T-helper 2 cell treated with Interferon-gamma antibody and Interleukin-4, amounts not matched to agents 100 ng/mL and 5 ng/mL, for 36 hours (primary cell): ENCODE measurements at regions not wholly inside any gene's neighbourhood (a gene's known extent, or its start where the extent isn't known, plus 50 kb on each side); places are given as distances from the start of the nearest gene placed in this dataset.
"Not testable (repeated sequence)": the region's sequence is repeated elsewhere in the genome, so short reads cannot be mapped to it uniquely, and the experiment has no call there.

Source experiments
- intact Hi-C: fragments of 100-400 bp; cut with micrococcal nuclease; formaldehyde crosslinking; loops from one replicate; pipeline ENCODE4 v1.15.1; 2023

DNA sequence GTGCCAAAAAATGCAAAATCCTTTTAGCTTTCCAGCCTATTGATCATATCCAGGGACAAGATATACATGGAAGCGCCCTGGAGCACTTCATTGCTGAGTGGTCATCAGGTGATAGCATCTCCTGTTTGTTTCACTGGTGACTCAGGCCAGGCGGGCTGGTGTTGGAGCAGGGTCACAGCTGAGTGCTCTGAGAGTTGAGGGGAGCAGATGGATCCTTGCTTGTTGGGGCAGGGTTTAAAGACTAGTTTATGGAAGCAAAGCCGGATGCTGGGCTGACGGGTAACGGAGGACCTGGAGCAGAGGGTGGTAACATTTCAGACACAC, 405.0 kb upstream of the TPM1 start:
- intact Hi-C loops: no loop called here

DNA sequence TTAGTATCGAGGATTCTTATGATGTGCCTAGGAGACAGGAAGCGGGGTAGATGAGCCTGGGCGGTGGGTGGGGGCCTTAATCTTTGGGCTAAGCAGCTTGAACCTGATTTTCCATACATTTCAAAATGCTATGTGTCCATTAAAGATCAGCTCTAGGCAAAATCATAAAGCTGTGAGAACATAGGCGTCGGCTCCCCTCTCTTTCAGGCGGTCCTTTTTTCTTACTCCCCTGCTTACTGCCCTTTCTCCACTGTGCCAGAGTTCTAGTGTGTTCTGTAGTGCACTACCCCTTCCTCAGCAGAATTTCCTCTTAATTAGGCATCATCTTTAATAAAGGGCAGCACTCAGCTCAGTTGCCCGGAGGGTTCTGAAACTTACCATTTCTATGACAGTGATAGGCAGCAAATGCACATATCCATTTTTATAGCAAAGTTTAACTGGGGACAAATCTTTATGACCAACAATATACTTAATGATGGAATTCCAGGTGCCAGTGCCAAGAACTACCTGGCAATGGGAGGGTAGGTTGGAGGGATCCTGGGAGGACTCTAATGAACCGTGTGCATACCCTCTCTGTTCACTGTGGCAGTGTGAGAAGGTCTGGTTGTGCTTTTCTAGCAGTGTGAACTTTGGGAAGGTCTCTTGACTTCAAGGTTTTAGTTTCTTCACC, 404.5 kb upstream of the TPM1 start:
- intact Hi-C loops: no loop called here

DNA sequence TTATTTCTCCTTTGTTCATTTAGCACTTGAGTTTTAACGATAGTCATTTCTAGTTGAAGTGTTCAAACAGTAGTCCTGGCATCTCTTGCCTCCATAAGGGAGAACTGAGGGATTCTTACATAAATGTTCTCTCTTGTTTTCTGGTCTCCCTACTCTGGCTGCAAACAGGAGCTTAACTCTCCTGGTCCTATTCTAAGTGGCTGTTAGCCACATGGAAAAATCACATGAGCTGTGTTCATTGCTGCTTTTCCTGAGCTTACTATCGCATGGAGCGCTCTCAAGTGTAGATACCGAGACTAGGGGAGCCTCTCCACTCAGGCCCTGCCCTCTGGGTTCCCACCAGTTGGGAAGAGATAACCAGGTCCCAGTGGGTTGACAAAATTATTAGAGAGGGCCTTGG, 403.1 kb upstream of the TPM1 start:
- intact Hi-C loops: no loop called here

DNA sequence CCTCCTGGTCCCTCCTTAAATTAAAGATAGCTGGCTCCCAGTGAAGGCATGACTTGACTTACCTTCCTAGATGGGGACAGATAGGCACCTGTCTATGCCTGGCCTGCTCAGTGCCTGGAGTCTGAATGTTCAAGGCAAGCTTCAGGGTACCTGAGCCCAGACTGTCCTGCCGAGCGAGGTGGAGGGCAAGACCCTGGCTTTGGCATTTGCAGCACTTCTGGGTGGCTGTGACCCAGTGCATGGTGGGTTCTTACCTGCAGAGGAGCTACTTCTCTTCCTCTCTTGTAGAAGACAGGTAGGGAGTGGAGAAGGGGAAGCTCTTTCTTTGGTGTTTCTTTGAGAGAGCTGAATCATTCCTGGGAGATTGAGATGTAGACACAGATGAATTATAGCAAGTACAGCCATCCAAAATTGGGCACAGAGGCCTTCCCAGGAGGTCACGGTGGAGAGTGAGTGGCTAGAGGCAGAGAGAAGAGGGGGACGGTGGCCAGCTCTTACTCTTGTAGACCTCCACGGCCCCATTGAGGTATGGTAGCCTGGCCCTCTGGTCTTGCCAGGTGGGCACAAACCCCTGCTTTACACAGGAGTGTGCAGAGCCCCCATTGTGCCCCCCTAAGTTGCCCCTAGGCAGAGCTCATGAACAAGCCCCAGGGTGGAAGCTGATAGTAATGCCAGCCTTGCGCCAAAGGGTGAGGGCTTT, 402.5 kb upstream of the TPM1 start:
- intact Hi-C loops: no loop called here

DNA sequence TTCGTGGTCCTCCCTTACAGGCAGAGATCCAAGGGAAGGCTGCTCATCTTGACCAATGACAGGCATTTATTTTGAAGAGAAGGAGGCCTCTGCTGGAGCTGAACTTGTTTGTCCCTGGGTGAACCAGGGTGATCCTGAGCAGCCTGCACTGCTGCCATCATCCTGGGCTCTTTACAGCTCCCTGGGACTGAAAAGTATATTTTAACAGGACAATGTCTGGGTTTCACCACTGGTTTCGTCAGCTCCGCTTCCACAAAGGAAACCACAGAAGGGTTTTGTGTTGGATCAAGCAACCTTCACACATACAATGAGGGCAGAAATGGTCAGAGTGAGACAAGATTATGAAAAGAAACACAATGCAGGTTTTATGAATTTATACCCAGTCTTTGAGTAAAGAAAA, 400.7 kb upstream of the TPM1 start:
- intact Hi-C loops: no loop called here

DNA sequence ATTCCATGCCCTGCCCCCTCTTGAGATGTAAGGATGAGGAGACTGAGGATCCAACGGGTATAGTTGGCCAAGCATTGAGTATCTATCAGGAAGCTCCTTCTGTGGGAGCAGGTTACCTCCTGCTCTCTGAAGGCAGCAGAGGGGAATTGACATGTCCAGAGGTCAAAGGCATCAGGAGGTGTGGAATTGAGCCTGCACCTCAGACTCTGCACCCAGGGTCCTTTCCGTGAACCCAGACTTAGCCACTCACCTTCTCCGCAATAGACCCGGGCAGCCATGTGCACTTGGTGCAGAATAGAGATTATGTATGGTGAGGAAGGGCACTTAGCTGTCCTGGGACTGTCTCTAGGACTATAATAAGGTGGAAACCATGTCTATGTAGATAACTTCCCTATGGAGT, 399.0 kb upstream of the TPM1 start:
- intact Hi-C loops: no loop called here

DNA sequence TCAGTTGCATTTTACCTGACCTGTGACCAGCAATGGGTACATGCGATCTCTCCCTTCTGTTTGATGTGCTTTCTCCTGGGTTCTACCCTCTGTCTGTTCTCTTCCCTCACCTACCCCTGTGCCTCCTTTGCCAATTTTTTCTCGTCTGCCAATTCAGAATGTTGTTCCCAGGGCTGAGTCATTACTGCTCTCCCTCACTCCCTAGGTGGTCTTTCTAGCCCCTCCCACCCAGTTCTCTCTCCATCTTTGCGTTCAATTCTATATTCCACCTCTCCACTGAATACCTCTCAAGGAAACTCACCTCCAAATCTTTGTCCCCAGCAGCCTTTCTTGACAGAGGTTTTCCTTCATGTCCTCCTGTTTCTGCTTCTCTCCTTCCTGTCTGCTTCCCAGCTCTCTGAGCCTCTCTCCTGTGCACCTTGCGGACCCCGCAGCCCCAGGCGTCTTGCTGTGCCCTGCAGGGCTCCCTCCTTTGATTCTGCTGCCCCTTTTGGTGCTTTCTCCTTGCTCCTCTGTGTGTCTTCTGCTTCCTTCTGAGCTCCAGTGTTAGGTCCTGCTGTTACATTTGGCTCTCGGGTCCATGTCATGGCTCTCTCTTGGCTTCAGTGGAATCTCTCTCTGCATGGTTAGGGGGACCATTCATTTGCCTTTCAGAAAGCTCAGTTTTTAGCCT, 398.2 kb upstream of the TPM1 start:
- intact Hi-C loops: no loop called here

DNA sequence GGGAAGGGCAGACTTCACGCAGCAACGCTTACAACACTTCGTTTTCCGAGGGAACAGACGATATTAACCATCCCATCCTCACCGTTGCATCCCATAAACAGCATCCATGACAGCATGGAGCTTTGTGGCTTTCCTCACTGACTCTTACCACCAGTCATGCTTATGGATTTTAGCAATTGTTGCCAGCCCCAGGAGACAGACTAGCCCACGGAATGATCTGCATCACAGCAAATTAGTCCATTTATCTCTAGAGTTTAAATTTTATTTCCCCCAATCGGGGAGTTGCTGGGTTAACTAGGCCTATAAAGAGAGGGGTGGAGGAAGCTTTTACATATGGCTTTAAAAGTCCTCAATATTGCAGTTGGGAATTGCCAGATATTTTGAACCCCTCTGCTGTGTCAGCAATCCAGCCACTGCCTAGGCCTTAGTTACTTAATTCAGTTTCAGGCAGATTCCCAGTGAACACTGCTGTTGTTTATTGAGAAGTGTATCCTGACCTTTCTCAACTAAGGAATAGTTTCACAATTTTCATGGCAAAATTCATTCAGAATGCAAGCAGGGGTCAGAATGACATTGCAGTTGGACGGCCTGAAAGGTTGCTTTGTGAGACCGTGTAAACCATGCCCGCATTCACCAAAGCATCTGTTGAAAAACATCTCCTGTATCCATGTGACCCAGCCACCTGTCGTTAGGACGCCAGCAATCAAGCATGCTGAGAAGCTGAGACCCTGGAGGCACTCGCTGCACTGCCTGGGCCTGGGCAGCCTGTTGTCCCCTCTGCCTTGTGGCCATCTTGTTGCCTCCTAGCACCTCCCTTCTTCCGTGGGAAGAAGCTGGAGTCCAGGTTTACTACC, 397.4 kb upstream of the TPM1 start:
- intact Hi-C loops: no loop called here

DNA sequence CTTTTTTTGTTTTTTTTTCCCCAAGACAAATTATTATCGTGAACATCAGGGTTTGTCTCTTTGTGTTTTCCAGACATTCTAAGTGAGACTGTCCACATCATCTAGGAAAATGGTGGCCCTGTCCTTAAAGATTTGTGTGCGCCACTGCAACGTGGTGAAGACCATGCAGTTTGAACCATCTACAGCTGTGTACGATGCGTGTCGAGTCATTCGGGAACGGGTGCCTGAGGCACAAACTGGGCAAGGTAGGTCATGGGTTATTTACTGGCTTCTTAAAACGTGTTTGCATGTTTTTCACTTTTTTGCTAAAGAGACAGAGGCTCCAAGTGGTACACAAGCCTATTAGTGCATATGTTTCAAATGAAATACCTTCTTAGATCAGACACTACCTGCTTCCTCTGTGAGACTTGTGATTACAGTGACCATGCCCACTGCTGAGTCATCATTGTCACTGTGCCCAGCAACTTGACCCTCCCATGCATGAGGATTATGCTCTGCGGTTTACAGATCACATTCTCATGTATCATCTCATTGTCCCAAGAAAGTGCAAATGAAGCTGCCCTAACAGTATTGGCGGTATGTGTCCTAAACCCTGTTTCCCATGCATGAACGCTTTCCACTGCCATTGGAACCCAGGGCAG, 395.2 kb upstream of the TPM1 start:
- intact Hi-C loops: no loop called here

DNA sequence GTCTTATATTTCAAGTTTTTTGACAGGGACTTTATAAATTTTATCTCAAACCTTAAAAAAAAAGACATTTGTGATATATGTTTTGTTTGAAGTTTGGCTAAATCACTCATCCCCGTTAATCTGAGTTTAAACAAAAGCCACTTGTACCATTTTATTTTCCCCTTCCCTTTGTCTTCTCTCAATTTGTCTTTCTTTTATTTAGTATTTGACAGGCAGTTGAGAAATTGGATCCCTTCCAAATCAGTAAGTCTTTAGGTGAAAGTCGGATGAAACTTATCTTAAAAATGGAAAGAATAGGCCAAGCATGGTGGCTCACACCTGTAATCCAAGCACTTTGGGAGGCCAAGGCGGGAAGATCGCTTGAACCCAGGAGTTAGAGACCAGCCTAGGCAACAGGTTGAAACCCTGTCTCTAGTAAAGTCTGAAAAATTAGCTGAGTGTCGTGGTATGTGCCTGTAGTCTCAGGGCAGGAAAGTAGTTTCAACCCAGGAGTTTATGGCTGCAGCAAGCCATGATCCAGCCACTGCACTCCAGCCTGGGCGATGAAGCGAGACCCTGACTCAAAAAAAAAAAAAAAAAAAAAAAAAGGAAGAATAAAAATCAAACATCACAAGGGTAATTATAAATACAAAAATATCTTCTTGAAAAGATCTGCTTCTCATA, 394.6 kb upstream of the TPM1 start:
- intact Hi-C loops: no loop called here

DNA sequence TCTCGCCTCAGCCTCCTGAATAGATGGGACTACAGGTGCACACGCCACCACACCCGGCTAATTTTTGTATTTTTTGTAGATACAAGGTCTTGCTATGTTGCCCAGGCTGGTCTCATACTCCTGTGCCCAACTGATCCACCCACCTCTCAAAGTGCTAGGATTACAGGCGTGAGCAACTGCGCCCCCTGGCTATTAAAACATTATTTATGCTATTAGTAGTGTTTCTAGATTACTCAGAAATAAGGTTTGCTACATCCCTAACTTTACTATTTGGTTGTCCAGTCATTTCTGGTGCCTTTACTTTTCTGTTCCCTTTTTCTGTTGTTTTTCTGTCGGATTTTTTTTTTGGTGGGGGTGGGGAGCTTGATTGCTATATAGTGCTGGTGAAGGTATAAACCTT, 393.6 kb upstream of the TPM1 start:
- intact Hi-C loops: no loop called here

DNA sequence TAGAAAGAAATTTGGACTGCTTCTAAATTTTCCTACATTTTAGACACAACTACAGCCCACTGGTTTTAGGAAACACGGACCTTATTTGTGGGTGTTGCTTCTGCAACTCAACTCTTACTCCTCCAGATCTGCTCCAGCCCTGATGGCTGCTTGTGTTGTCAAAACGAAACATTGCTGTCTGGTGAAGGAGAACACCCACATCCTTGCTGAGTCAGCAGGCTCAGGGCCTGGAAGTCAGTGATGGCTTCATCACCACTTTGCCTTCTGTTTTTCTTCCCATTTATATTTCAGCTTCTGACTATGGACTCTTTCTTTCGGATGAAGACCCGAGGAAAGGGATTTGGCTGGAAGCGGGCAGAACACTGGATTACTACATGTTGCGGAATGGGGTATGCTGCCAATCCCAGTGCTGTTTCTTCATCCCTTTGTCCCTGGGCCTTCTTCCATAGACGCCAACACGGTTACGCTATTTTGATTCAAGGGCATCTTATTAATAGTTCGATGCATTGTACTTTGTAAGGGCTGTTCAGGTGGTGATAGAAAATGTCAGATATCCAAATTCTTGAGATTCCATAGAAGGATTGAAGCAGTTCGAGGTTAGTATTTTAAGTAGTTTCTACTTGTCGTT, 392.6 kb upstream of the TPM1 start:
- intact Hi-C loops: no loop called here

DNA sequence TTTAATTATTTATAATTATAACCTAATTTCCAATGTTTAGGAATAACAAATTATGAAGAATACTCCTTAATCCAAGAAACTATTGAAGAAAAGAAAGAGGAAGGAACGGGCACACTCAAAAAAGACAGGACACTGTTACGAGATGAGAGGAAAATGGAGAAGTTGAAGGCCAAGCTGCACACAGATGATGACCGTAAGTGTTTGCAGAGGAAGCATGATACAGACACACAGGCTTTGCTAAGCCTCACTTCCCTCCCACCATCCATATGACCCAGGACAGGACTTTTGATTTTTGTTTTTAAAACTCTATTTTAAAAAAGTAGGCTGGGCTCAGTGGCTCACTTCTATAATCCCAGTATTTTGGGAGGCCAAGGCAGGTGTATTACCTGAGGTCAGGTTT, 389.4 kb upstream of the TPM1 start:
- intact Hi-C loops: no loop called here

DNA sequence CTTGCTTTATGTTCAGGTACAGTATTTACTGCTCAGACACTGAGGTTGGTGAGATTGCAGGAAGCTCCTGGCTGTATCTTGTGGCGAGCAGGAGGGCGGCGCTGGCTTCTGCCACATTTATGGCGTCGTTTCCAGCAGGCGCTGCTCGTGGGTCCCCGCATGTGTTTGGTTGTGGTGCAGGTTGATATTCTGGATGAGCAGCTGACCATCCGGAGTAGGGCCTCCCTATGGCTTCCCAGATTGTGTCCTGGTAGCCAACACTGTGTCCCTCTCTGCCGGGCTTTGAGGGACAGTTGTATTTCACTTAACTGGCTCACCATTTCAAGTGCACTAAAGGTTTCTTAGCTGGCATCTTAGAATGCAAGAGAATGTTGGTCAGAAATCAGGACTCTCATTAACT, 386.5 kb upstream of the TPM1 start:
- intact Hi-C loops: no loop called here

DNA sequence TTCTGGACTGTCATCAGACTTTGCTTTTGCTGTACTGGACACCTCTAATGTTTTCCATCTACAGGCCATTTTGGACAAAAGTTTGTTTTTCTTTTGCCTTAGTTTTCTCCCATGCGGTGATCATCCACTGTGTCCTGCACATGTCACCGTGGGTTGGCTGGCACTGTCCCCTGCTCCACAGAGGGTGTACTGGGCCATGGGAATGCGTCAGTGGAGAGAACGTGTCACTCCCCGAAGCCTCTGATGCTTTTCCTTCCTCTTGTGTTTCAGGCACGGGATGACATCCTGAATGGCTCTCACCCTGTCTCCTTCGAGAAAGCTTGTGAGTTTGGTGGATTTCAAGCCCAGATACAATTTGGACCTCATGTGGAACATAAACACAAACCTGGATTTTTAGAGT, 385.0 kb upstream of the TPM1 start:
- intact Hi-C loops: not testable (repeated sequence)

DNA sequence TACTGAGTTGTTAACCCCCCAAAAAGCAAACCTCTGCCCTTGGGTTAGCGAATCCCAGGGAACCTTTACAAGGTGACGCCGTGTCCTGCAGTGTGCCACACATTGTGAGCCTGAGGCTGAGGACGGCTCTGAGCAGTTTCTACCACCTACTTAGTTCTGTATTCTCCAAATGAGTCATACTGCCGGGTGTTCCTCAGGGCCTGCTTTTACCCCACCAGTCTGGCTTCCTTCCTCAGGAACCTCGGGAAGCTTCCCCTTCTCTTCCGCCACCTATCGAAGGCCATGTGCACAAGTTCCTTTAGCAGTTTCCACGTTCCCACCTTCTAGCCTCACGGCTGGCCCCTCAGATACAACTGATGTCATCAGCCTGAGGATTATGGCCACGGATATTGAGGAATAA, 384.0 kb upstream of the TPM1 start:
- intact Hi-C loops: no loop called here

DNA sequence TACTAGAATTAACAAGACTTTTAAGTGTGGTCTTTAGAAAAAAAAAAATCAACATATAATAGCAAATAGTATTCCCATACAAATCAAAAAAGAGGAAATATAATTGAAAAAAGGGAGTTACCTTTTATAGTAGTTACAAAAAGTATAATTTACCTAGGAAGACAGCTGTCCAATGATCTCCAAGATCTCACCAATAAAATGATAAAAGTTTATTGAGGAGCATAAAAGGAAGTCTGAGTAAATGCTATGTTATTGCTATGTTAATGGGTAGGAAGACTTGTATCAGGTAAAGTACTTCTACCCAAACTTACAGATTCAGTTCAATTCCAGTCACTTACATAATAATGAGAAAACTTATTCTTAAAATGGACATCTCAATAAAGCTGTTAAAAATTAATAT, 379.0 kb upstream of the TPM1 start:
- intact Hi-C loops: no loop called here

DNA sequence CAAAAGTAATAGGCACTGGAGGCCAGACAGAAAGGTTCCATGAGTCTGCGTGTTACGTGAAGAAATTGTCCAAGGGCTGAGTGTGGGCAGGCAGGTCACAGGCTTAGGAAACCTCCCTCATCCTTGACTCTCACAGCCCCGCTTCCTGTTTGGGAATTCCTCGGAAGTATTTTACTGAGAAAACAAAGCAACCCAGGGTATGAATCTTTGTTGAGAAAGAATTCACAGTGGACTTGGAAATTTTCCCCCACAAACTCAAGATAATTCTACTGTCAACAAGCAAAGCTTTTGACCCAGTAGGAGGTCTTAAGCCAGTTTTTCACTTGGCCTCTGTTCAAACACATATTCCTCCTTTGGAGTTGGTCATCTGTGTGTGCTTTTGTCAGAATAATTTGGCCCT, 377.1 kb upstream of the TPM1 start:
- intact Hi-C loops: no loop called here

DNA sequence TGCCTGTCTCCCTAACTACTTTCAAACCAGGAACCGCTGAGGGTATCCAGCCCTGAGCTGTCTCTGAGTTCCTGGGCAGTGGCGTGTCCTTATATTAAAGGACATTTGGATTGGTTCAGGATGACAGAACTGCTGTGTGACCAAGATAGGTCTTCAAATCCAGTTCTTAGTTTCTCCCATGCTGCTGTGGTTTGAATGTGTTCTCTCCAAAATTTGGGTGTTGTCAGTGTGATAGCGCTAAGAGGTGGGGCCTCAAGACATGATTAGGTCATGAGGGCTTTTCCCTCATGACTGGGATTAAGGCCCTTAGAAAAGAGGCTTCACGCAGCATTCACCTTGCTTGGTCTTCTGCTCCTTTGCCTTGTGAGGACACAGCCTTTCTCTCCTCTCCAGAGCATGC, 376.5 kb upstream of the TPM1 start:
- intact Hi-C loops: no loop called here

DNA sequence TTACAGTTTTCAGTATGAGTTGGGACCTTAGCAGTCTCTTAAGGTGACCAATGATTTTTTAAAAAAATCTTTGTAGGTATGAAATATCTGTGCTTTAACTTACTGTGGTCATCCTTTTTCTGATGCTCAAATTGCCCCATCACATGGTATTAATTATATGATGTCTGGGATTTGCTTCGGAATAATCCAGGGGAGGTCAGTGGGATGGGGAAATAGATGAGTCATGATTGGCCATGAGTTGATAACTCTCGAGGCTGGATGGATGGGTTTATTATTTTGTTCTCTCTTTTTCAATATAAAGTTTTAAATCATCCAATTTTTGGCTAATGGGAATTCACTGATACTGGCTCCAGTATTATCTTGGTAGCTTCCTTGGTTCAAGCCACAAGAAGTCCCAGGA, 370.3 kb upstream of the TPM1 start:
- intact Hi-C loops: no loop called here

DNA sequence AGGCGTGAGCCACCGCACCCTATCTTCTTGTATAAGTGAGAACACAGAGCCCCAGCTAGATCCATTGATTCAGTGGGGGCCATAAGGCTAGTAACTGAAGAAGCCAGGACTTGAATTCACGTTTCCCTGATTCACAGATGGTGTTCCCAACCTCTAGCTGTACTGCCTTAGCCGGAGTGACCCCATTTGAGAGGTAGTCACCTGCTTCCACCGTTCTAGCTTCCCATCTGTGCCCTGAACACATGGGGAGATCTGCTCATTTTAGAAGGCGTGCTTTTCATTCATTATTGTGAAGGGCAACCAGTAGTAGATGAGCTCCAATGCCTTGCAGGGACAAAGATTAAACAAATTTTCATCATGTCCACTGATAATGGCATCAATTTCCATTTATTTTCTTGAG, 365.7 kb upstream of the TPM1 start:
- intact Hi-C loops: no loop called here
